Liver (tissue), 8 donors: ENCODE measurements at regions not wholly inside any gene's neighbourhood (a gene's known extent, or its start where the extent isn't known, plus 50 kb on each side); places are given as distances from the start of the nearest gene placed in this dataset.

ENCODE experiments used
- DNase-seq: peaks from one replicate; pipeline ENCODE4 v3.0.0-alpha.2; 2017; ENCODE audit warnings: low spot score
- H3K27ac ChIP-seq, 2 donors: one replicate each; pipeline ENCODE4 v1.7.0; 2013; ENCODE audit warnings: inconsistent platforms in 2 of 2, low read length in 2 of 2, control low read depth in 1 of 2, low read depth in 1 of 2, mild to moderate bottlenecking in 1 of 2
- H3K27me3 ChIP-seq, 4 donors: one replicate each; pipeline versions ENCODE4 v1.6.1 to v1.7.0; 2013; ENCODE audit warnings: low read length in 3 of 4, inconsistent platforms in 1 of 4, mild to moderate bottlenecking in 1 of 4, moderate library complexity in 1 of 4; ENCODE audit not compliant: control insufficient read depth in 4 of 4, insufficient read depth in 4 of 4
- H3K36me3 ChIP-seq, 4 donors: one replicate each; pipeline versions ENCODE4 v1.6.1 to v1.7.0; 2013; ENCODE audit warnings: low read length in 3 of 4, mild to moderate bottlenecking in 3 of 4, low read depth in 1 of 4, moderate library complexity in 1 of 4; ENCODE audit not compliant: control insufficient read depth in 4 of 4, insufficient read depth in 3 of 4
- H3K4me1 ChIP-seq, 4 donors: one replicate each; pipeline versions ENCODE4 v1.6.1 to v1.7.0; 2013; ENCODE audit warnings: low read length in 3 of 4, mild to moderate bottlenecking in 3 of 4, moderate library complexity in 1 of 4; ENCODE audit not compliant: control insufficient read depth in 4 of 4, insufficient read depth in 4 of 4
- H3K4me3 ChIP-seq, 3 donors: one replicate each; pipeline versions ENCODE4 v1.6.1 to v1.7.0; 2013; ENCODE audit warnings: low read length in 3 of 3, control low read depth in 1 of 3, low read depth in 1 of 3, mild to moderate bottlenecking in 1 of 3
- H3K9ac ChIP-seq, 2 donors: one replicate each; pipeline ENCODE4 v1.7.0; 2013; ENCODE audit warnings: low read length in 2 of 2, mild to moderate bottlenecking in 2 of 2, moderate library complexity in 2 of 2, control low read depth in 1 of 2, low read depth in 1 of 2
- H3K9me3 ChIP-seq, 4 donors: one replicate each; pipeline versions ENCODE4 v1.6.1 to v1.7.0; 2013; ENCODE audit warnings: low read length in 3 of 4; ENCODE audit not compliant: control insufficient read depth in 4 of 4
- CTCF ChIP-seq: fragments of 150-350 bp; IDR thresholded peaks from 2 replicates; pipeline ENCODE4 v1.5.1; 2017; ENCODE audit warnings: improper control_type of control experiment, low read depth, low read length; ENCODE audit not compliant: missing input control
- EGR1 ChIP-seq, 2 donors: IDR thresholded peaks; 2 replicates each; pipeline ENCODE4 v1.6.1; 2016 to 2018; ENCODE audit warnings: antibody characterized with exemption in 2 of 2, low read depth in 2 of 2
- FOXA1 ChIP-seq: IDR thresholded peaks from 2 replicates; pipeline ENCODE4 v1.6.1; 2016; ENCODE audit warnings: antibody characterized with exemption
- FOXA2 ChIP-seq: IDR thresholded peaks from 2 replicates; pipeline ENCODE4 v1.6.1; 2016; ENCODE audit warnings: antibody characterized with exemption
- GABPA ChIP-seq, 2 donors: IDR thresholded peaks in 1 of 2; conservative IDR thresholded peaks in 1 of 2; 2 replicates each; pipeline ENCODE4 v1.6.1; 2016; ENCODE audit warnings: antibody characterized with exemption in 2 of 2, mild to moderate bottlenecking in 1 of 2, moderate library complexity in 1 of 2
- HNF4A ChIP-seq, 2 donors: conservative IDR thresholded peaks; 2 replicates each; pipeline ENCODE4 v1.6.1; 2016; ENCODE audit warnings: antibody characterized with exemption in 2 of 2, mild to moderate bottlenecking in 2 of 2
- HNF4G ChIP-seq: IDR thresholded peaks from 2 replicates; pipeline ENCODE4 v1.6.1; 2016; ENCODE audit warnings: antibody characterized with exemption
- JUND ChIP-seq, 2 donors: IDR thresholded peaks; 2 replicates each; pipeline ENCODE4 v1.6.1; 2016; ENCODE audit warnings: antibody characterized with exemption in 2 of 2
- MAX ChIP-seq: IDR thresholded peaks from 2 replicates; pipeline ENCODE4 v1.6.1; 2016; ENCODE audit warnings: antibody characterized with exemption
- NR2F2 ChIP-seq: IDR thresholded peaks from 2 replicates; pipeline ENCODE4 v1.6.1; 2016; ENCODE audit warnings: antibody characterized with exemption
- RXRA ChIP-seq, 2 donors: IDR thresholded peaks; 2 replicates each; pipeline ENCODE4 v1.6.1; 2017 to 2018; ENCODE audit warnings: antibody characterized with exemption in 2 of 2, mild to moderate bottlenecking in 1 of 2
- SP1 ChIP-seq: IDR thresholded peaks from 2 replicates; pipeline ENCODE4 v1.6.1; 2018; ENCODE audit warnings: antibody characterized with exemption, mild to moderate bottlenecking
- WGBS: extraction: QIAGEN DNeasy Blood & Tissue Kit; methylation state at CpG from one replicate; pipeline ENCODE4 v1.1.7; 2013; 5-methylcytosine and 5-hydroxymethylcytosine counted together
- TF ChIP-seq, protein P1 (sequence below): IDR thresholded peaks from 2 replicates; pipeline ENCODE4 v1.6.1; 2016; ENCODE audit warnings: antibody characterized with exemption, mild to moderate bottlenecking
- donor health status: healthy.
- donor health status: healthy.
- donor health status: healthy.
- donor health status: healthy.
- donor health status: healthy.

DNA sequence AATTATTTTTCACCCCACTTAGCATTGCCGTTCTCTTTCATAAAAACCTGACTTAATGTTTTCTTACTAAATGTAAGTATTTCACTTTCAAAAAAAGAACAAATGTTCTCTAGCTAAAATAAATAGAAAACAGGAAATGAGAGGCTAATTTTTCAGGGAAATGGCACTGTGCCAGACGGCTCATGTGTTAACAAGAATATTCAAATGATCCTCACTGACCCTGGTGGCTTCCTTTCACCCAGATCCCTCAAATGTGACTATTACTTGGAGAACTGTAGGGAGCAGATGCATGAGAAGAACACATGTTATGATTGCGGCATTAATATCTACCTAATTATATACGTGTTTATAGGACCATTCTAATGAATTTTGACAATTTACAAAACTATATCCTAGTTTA lies 827.7 kb downstream of the SOCS6 start:
- Histone ChIP-seq H3K36me3 (no peaks in the 10 kb centered on the region), H3K4me3 (no peak overlapping the region), H3K27me3 (no peaks in the 10 kb centered on the region), H3K27ac (no peak overlapping the region), H3K9ac (no peak overlapping the region), H3K9me3 (peaks cover 0 to 4% (median 0%) of the 10 kb centered on the region in 4 donors), H3K4me1 (no peaks in the 10 kb centered on the region)
- DNase-seq, result no peak
- TF ChIP-seq HNF4A (conservative IDR thresholded peaks at IDR 0.05), result no peak
- no peak for TF ChIP-seq JUND (IDR thresholded peaks at IDR 0.05)
- TF ChIP-seq NR2F2, result peak; percentile 44
- WGBS, result 51% methylated on average over 4 of the region's 4 CpGs

GRCh38 chr18:71115261-71115660 lies 826.4 kb downstream of the SOCS6 start:
- DNase-seq, result no peak
- WGBS, result 81% methylated on average over 8 of the region's 8 CpGs
- Histone ChIP-seq H3K36me3 (no peaks in the 10 kb centered on the region), H3K9me3 (no peaks in the 10 kb centered on the region), H3K4me3 (no peak overlapping the region), H3K9ac (no peak overlapping the region), H3K27me3 (no peaks in the 10 kb centered on the region), H3K4me1 (no peaks in the 10 kb centered on the region), H3K27ac (no peak overlapping the region)
- TF ChIP-seq CTCF, result no peak
- TF ChIP-seq FOXA1, result no peak

DNA sequence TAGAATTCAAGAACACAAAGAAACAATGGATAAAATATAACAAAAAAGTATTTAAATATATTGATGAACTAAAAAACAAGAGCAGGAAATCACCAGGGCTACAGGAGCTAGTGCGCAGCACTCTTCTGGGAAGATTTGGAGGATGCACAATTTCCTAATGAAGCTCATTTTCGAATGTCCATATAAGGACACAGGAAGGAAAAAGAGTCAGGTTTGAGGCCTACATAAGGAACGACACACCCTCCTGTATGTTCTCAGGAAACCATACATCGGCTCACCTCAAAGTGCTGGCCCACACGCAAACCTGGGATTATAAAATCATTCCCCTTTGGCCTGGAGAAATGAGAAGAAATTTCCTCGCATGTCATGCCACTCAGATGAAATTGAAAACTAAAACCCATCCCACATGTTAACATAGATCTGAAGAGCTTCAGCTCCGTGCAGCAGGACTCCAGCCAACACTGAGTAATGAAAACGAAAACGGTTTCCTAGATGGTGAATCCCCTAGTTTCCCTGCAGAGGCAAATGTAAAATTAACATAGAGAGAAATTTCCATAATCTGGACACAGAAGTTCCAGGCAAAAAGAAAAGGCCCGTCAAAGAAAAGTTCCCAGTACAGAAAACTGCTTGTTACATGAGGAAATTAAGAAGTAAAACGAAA lies 825.8 kb downstream of the SOCS6 start:
- DNase-seq, result no peak
- H3K9me3 ChIP-seq, result no peaks in the 10 kb centered on the region
- no peak overlapping the region for H3K4me3 ChIP-seq
- 74% methylated on average over 11 of the region's 11 CpGs for WGBS
- no peaks in the 10 kb centered on the region for H3K27me3 ChIP-seq
- H3K4me1 ChIP-seq, result no peaks in the 10 kb centered on the region
- no peak overlapping the region for H3K27ac ChIP-seq
- H3K9ac ChIP-seq, result no peak overlapping the region
- TF ChIP-seq FOXA1 (no peak), EGR1 (IDR thresholded peaks at IDR 0.05; ENCODE audit: low read depth in 2 of 2) (no peak), GABPA (IDR thresholded peaks at IDR 0.05 in 1 of 2, conservative IDR thresholded peaks at IDR 0.05 in 1 of 2) (no peak), HNF4G (no peak), RXRA (IDR thresholded peaks at IDR 0.05) (no peak), SP1 (no peak), MAX (no peak), FOXA2 (no peak), HNF4A (conservative IDR thresholded peaks at IDR 0.05) (no peak)
- TF ChIP-seq, protein P1, sequence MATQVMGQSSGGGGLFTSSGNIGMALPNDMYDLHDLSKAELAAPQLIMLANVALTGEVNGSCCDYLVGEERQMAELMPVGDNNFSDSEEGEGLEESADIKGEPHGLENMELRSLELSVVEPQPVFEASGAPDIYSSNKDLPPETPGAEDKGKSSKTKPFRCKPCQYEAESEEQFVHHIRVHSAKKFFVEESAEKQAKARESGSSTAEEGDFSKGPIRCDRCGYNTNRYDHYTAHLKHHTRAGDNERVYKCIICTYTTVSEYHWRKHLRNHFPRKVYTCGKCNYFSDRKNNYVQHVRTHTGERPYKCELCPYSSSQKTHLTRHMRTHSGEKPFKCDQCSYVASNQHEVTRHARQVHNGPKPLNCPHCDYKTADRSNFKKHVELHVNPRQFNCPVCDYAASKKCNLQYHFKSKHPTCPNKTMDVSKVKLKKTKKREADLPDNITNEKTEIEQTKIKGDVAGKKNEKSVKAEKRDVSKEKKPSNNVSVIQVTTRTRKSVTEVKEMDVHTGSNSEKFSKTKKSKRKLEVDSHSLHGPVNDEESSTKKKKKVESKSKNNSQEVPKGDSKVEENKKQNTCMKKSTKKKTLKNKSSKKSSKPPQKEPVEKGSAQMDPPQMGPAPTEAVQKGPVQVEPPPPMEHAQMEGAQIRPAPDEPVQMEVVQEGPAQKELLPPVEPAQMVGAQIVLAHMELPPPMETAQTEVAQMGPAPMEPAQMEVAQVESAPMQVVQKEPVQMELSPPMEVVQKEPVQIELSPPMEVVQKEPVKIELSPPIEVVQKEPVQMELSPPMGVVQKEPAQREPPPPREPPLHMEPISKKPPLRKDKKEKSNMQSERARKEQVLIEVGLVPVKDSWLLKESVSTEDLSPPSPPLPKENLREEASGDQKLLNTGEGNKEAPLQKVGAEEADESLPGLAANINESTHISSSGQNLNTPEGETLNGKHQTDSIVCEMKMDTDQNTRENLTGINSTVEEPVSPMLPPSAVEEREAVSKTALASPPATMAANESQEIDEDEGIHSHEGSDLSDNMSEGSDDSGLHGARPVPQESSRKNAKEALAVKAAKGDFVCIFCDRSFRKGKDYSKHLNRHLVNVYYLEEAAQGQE, result no peak
- no peaks in the 10 kb centered on the region for H3K36me3 ChIP-seq
